Gastroesophageal sphincter (tissue), 3 donors: ENCODE measurements at regions not wholly inside any gene's neighbourhood (a gene's known extent, or its start where the extent isn't known, plus 50 kb on each side); places are given as distances from the start of the nearest gene placed in this dataset.

Experiments
- CTCF ChIP-seq, 4 experiments: fragments of 200-600 bp in 2 of 4; fragments of 450-650 bp in 2 of 4; sonication (generic) in 1 of 4; IDR thresholded peaks; one replicate each; pipeline ENCODE4 v1.5.1; 2017 to 2019; ENCODE audit warnings: antibody characterized with exemption in 4 of 4, mild to moderate bottlenecking in 2 of 4, moderate library complexity in 2 of 4
- POLR2A ChIP-seq, 2 donors: fragments of 450-650 bp; IDR thresholded peaks; one replicate each; pipeline ENCODE4 v1.6.1; 2017; ENCODE audit warnings: antibody characterized with exemption in 2 of 2, mild to moderate bottlenecking in 2 of 2, moderate library complexity in 1 of 2
- POLR2AphosphoS5 ChIP-seq: sonication (generic); formaldehyde crosslinking; IDR thresholded peaks from one replicate; pipeline ENCODE4 v1.6.1; 2017; ENCODE audit warnings: antibody characterized with exemption

GRCh38 chr2:181786371-181787228 lies 104.9 kb upstream of the ITPRID2 start:
- no peak for TF ChIP-seq CTCF (IDR thresholded peaks at IDR 0.05)
- no peak for TF ChIP-seq POLR2AphosphoS5
- TF ChIP-seq POLR2A (IDR thresholded peaks at IDR 0.05), result no peak
